ENCODE measurements at regions not wholly inside any gene's neighbourhood (a gene's known extent, or its start where the extent isn't known, plus 50 kb on each side); places are given as distances from the start of the nearest gene placed in this dataset.

DNA sequence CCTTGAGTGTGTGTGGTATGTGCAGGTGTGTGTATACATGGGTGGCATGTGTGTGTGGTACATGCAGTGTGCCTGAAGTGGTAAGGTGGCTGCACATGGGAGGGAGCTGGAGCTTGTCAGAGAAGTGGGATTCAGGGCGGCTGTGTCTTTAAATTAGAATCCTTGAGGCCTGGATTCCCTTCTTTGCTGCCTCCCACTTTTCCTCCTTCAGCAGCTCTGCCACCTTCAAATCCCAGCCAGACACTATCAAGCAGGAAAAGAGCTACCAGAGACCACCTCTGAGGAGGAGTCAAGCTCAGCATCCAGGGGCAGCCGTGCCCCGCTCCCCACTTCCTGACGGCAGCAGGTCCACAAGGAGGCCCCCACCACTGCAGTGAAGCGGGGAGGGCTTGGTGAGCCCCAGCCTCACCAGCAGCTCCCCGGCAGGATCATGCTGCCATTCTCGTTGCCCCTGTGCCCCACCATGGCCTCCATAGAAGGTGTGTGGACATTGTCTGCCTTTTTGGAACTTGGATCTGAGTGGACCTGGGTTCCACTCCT is 131.0 kb upstream of the MLN start:
- TF ChIP-seq, protein P1, sequence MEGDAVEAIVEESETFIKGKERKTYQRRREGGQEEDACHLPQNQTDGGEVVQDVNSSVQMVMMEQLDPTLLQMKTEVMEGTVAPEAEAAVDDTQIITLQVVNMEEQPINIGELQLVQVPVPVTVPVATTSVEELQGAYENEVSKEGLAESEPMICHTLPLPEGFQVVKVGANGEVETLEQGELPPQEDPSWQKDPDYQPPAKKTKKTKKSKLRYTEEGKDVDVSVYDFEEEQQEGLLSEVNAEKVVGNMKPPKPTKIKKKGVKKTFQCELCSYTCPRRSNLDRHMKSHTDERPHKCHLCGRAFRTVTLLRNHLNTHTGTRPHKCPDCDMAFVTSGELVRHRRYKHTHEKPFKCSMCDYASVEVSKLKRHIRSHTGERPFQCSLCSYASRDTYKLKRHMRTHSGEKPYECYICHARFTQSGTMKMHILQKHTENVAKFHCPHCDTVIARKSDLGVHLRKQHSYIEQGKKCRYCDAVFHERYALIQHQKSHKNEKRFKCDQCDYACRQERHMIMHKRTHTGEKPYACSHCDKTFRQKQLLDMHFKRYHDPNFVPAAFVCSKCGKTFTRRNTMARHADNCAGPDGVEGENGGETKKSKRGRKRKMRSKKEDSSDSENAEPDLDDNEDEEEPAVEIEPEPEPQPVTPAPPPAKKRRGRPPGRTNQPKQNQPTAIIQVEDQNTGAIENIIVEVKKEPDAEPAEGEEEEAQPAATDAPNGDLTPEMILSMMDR (IDR thresholded peaks at IDR 0.05; ENCODE audit: insufficient read depth, low read length, missing control alignments): no peak
- no peak overlapping the region for H3K4me3 ChIP-seq (ENCODE audit: low read depth, low read length)
- ChIA-PET POLR2A (no interaction called here), CTCF (no interaction called here)
- no peak for DNase-seq (ENCODE audit: low read depth, low spot score)

DNA sequence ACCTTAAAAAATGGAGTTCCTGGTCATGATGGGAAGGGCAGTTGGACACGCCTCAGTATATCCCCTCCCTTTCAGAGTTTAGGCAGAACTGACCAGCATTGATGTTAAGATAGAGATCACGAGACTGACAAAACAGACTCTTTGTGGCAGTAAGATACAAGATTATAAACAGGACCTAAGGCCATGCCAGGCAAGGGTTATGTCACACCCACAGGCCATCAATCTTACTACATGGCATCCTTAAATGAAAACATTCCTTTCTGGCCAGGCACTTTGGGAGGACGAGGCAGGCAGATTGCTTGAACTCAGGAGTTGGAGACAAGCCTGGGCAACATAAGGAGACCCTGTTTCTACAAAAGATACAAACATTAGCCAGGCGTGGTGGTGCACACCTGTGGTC is 129.3 kb upstream of the MLN start:
- TF ChIP-seq, protein P1 (IDR thresholded peaks at IDR 0.05; ENCODE audit: insufficient read depth, low read length, missing control alignments): no peak
- ChIA-PET CTCF (no interaction called here), POLR2A (no interaction called here)
- H3K4me3 ChIP-seq (ENCODE audit: low read depth, low read length): no peak overlapping the region
- DNase-seq (ENCODE audit: low read depth, low spot score): no peak

DNA sequence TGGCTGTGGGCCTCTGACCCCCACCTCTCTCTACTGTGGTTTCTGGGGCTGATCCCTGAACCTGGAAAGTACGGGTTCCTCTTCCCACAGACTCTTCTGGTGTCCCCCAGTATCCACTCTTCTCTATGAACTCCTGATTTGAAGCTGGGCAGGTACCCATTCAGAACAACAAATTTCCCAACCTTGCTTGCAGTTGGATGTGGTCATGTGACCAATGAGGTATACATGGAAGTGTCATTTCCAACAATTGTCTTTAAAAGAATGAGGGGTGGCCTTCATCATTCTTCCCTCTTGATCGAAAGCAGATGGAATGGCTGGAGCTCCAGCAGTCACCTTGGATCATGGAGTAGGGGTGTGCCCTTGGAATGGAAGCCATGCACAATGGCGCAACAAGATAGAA is 128.0 kb upstream of the MLN start:
- H3K4me3 ChIP-seq (ENCODE audit: low read depth, low read length): no peak overlapping the region
- ChIA-PET CTCF (no interaction called here), POLR2A (no interaction called here)
- TF ChIP-seq, protein P1 (IDR thresholded peaks at IDR 0.05; ENCODE audit: insufficient read depth, low read length, missing control alignments): no peak
- DNase-seq (ENCODE audit: low read depth, low spot score): no peak

DNA sequence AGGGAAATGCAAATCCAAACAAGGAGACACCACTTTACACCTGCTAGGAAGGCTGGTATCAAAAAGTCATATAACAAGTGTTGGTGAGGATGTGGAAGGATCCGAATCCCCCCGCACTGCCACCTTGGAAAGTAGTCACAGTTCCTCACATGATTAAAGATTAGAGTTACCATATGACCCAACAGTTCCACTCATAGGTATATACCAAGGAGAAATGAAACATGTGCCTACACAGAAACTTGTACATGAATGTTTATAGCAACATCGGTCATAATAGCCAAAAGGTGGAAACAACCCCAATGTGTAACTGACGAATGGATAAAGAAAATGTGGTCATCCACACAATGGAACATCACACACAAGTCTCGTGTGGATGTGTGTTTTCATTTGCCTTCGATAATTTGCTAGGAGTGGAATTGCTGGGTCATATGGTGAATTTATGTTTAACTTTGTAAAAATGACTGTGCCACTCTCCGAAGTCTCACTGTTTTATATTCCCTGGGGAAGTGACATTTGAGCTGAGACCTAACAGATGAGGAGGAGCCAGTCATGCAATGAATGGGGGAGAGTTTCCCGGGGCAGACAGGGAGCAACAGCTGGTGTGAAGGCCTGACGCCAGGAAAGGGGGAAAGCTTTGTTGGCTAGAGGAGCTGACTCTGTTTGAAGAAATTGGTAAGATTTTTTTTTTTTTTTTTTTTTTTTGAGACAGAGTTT is 125.9 kb upstream of the MLN start:
- H3K4me3 ChIP-seq (ENCODE audit: low read depth, low read length): no peak overlapping the region
- no peak for DNase-seq (ENCODE audit: low read depth, low spot score)
- TF ChIP-seq, protein P1 (IDR thresholded peaks at IDR 0.05; ENCODE audit: insufficient read depth, low read length, missing control alignments): no peak
- POLR2A ChIA-PET: interaction anchor here (1.2 to 1.5 kb wide), 2 partner anchors 141 to 158 kb away, joined by 3 read pairs; partner anchors contain the start of gene LEMD2
- CTCF ChIA-PET: no interaction called here

DNA sequence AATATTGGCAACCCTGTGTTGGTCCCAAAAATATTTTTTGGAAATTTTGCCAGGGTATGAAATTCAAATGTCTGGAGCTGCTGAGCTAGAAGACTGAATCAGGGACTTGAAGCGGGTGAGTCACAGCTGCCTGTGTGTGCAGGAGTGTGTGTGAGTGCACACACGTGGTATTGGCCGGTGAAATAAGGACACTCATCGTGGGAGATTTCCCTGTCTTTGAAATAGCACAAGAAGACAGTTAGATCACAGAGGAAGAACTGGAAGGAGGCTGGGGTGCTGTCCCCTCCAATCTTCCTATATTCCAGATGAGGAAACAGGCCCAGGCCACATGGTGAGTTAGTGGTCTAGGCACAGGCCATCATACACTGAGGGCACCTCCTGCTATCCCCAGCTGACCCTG is 123.8 kb upstream of the MLN start:
- POLR2A ChIA-PET: no interaction called here
- H3K4me3 ChIP-seq (ENCODE audit: low read depth, low read length): no peak overlapping the region
- TF ChIP-seq, protein P1 (IDR thresholded peaks at IDR 0.05; ENCODE audit: insufficient read depth, low read length, missing control alignments): no peak
- DNase-seq (ENCODE audit: low read depth, low spot score): peak; percentile 26
- CTCF ChIA-PET: interaction anchor here (1.1 kb wide), 1 partner anchor 184 kb away, joined by 3 read pairs; no protein-coding TSS in a partner anchor

DNA sequence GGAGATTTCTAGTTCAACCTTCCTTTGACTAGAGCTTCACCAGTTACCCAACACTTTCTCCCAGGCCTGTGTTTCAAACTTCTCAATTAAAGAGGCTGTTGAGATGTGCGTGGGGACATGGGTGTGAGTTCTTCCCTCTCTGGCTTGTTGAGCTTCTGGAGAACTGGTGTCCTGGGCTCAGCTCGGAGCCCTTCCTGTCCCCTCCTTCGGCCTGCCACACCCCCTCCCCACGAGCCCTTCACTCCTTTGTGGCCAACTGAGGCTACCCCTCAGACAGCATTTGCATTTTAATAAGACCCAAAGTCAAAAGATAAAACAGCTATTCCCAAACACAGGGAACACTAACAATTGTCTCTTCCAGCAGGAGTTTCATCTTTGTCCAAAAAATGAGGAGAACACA is 123.3 kb upstream of the MLN start:
- no peak for DNase-seq (ENCODE audit: low read depth, low spot score)
- ChIA-PET POLR2A (no interaction called here), CTCF (interaction anchor here (1.1 kb wide), 1 partner anchor 184 kb away, joined by 3 read pairs; no protein-coding TSS in a partner anchor)
- TF ChIP-seq, protein P1 (IDR thresholded peaks at IDR 0.05; ENCODE audit: insufficient read depth, low read length, missing control alignments): no peak
- H3K4me3 ChIP-seq (ENCODE audit: low read depth, low read length): no peak overlapping the region
